ENCODE measurements at regions not wholly inside any gene's neighbourhood (a gene's known extent, or its start where the extent isn't known, plus 50 kb on each side); places are given as distances from the start of the nearest gene placed in this dataset.

- TF ChIP-seq, protein P1, sequence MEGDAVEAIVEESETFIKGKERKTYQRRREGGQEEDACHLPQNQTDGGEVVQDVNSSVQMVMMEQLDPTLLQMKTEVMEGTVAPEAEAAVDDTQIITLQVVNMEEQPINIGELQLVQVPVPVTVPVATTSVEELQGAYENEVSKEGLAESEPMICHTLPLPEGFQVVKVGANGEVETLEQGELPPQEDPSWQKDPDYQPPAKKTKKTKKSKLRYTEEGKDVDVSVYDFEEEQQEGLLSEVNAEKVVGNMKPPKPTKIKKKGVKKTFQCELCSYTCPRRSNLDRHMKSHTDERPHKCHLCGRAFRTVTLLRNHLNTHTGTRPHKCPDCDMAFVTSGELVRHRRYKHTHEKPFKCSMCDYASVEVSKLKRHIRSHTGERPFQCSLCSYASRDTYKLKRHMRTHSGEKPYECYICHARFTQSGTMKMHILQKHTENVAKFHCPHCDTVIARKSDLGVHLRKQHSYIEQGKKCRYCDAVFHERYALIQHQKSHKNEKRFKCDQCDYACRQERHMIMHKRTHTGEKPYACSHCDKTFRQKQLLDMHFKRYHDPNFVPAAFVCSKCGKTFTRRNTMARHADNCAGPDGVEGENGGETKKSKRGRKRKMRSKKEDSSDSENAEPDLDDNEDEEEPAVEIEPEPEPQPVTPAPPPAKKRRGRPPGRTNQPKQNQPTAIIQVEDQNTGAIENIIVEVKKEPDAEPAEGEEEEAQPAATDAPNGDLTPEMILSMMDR (IDR thresholded peaks at IDR 0.05) = no peak
- no peak for TF ChIP-seq POLR2A (IDR thresholded peaks at IDR 0.05)
- no peak for TF ChIP-seq POLR2AphosphoS5 (IDR thresholded peaks at IDR 0.05)
Observed at GRCh38 chr2:154580767-154581166, 117.7 kb upstream of the KCNJ3 start.
